ENCODE measurements at regions not wholly inside any gene's neighbourhood (a gene's known extent, or its start where the extent isn't known, plus 50 kb on each side); places are given as distances from the start of the nearest gene placed in this dataset.

DNA sequence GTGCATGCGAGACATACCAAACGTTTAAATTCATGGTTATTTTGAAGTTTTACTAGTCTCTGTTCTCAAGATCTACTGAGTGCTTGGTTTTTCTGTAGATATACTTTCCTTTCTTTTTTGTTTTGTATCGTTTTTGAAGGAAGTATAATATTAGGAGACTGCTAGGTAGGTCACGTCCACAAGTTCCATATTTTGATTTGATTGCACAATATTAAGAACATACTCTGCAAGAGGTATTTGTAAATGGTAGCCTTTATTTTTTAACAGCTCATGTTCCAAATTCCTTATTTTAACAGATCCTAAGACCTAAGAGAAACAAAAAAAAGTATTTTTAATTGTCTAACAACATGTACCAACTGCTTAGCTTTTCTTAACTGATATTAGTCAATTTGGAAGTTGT lies 156.7 kb downstream of the SERPINI1 start:
- no peak for DNase-seq

DNA sequence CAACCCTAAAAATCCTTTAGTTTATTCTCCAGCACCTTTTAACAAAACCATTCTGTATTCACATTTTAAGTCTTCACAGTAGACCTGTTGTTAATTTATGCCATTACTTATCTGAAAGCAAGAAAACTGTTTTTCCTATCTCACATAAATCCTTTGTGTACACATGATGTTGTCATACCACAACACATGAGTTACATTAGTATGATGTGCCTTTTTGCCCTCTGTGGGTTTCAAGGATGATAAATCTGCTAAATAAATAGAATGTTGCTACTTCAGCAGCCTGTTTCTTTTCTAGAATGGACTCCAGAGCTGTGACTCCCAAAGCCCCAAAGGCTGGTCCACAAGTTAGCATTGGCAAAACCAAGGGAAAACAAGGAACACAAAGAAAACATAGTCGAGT lies 151.6 kb downstream of the SERPINI1 start:
- DNase-seq = no peak

DNA sequence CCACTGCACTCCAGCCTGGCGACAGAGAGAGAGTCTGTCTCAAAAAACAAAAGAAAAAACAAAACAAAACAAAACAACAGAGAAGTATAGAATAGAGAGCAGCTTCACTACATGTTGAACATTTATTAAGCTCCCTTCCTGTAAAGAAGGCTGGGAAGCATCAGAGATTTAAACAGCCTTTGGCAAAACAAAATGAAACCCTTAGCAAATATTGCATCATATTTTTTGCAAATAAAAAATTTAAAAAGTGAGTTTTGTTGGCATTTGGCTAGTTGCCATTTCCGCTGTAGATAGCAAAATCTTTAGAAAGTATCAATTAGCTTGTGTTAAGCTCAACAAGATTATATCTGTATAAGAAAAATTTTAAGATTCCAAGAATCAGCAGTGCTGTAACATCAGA lies 151.2 kb downstream of the SERPINI1 start:
- DNase-seq = no peak

DNA sequence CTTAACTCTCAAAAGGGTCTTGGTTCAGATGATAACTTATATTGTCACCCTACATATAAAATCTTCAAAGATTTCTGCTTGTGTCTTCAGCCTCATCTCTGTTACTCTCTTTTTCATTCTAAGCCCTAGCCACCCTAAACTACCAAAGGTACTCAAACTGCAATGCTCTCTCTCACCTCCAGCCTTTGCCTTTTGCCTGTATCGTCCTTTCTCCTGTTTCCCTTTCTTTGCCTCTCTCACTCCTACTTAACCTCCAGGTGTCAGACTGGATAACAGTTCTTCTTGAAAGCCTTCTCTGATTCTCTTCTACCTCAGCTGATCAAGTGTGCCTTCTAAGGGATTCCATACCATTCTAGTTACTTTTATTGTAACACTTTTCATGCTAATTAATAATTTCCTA lies 149.8 kb downstream of the SERPINI1 start:
- no peak for DNase-seq

DNA sequence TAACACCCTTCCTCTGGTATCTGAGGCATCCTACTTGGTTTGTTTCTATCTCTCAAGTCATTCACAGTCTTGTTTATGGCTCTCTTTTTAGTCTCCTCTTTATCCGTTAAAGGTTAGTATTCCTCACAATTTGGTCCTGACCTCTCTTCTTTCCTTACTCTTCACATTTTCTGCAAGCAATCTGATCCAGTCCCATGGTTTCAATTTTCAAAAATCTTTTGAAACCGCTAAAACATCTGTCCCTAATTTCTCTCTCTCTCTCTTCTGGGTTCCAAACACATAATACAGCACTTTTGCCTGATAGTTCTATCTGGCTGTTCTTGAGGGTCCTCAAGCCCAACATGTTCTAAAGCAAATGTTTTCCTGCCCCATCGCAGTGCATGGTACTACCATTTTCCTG lies 149.0 kb downstream of the SERPINI1 start:
- no peak for DNase-seq

DNA sequence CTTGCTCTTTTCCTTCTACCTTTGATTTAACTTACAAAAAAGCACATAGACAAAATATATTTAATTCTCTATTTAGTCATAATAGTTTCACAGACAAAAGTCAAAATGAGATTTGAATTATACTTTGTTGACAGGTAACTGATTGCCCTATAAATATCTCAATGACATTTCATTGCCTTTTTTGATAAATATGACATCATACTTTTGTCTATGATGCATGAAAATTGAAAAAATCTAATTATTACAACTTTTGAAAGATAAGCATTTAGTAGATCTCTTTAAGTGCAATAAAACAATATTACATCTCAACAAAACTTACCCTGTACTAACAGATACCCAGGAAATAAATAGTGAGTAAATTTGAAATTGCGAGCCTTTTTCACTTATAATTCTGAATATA lies 147.9 kb downstream of the SERPINI1 start:
- no peak for DNase-seq

DNA sequence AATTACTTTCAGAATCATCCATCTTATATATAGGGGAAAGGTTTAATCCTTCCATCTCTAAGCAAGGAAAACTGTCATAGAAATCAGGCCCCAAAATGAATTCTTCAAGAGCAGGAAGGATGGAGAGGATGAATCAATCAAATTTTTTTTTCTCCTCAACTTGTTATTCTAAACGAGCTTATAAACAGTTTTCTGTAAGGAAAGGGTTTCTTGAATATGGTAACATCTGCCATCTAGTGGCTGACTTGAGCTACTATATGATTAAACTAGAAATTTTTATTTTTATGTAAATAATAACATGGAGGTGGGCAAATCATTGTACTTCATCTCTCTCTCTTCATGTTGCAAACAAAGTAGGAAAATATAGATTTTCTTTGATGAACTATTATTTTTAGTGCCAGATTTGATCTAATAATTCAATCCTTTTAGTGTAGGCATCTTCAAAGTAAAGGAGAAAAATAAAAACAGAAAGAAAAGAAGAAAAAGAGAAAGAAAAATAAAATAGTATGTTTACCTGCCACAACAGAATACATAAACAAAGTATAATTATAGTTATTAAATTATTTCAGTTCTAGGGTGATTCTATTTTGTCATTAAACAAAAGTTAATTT lies 146.6 kb downstream of the SERPINI1 start:
- DNase-seq = peak; percentile 61

DNA sequence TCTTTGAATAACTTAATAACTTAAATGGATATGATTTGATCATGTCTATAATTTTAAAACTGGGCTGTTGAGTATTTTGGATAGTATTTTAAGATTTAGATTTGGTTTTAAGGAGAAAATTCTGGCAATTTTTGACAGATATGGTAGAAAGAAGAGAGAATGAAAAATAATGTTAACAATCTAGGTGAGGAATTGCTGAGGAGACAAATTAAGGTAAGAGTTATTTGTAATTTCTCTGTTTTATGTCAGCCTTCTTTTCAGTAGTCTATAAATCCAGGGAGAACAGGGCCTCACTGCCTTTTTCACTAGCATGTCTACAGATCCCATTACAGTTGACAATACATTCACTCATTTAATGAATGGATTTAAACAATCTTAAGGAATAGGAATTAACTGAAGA lies 144.7 kb downstream of the SERPINI1 start:
- DNase-seq = no peak

DNA sequence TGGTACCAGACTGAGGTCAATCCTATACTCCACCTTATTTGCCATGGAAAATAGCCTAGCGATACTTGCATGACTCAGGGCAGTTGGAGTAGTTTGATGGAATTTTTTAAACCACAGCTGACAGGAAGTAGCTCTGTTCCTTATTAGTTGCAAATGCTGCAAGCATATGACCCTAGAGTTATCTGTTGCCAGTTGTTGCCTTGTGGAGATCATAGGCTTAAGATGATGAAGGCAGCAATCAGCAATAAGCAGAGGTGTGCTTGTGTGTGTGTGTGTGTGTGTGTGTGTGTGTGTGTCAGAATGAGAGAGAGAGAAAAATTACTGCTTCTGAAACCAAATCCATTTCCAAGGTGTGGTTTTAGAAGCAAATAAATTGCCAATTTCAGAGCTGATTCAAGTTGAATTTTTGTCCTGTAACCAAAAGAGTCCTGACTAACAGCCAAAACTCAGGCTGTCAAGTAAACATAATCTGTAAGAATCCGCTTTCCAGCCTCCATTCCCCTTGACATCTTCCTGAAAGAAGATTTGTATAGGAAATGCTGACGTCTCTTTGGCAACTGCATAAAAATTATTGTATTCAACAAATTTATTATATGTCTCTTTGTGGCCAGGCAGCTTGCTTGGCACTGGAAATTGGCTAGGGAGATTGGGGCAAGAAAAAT lies 141.2 kb downstream of the SERPINI1 start:
- no peak for DNase-seq
